GM12878 (cell line): ENCODE measurements at regions not wholly inside any gene's neighbourhood (a gene's known extent, or its start where the extent isn't known, plus 50 kb on each side); places are given as distances from the start of the nearest gene placed in this dataset.

ENCODE experiments used
- ATAC-seq: fragments of 200-7000 bp; cut with Tn5 transposase; 3 replicates; pipeline ENCODE4 v1.9.1; 2020; ENCODE audit warnings: mild to moderate bottlenecking, moderate library complexity
- BruUV-seq: library from RNA; stranded (reverse); fragments of 400-500 nt; replicated peaks from 2 replicates; lab custom pipeline; 2021; lab: Mats Ljungman, UMichigan
- CTCF ChIA-PET: fragments of 300-600 bp; sonication (Branson Sonifier 250); formaldehyde crosslinking; extraction: SDS; loops from one replicate; lab custom pipeline; 2021; ENCODE audit warnings: inconsistent platforms; lab: Yijun Ruan, JAX
- POLR2A ChIA-PET: fragments of 350-600 bp; formaldehyde crosslinking; extraction: SDS; loops from one replicate; lab custom pipeline; 2021; ENCODE audit warnings: inconsistent platforms; lab: Charles Lee
- RAD21 ChIA-PET: fragments of 300-600 bp; sonication (Branson Sonifier 250); formaldehyde crosslinking; loops from one replicate; lab custom pipeline; 2023; ENCODE audit warnings: antibody characterized with exemption; ENCODE audit not compliant: unreplicated experiment; lab: Charles Lee
- SMC1A ChIA-PET: fragments of 300-600 bp; sonication (Branson Sonifier 250); formaldehyde crosslinking; loops from one replicate; lab custom pipeline; 2023; ENCODE audit not compliant: unreplicated experiment, uncharacterized antibody; lab: Charles Lee
- DNase-seq: peaks from one replicate; pipeline ENCODE4 v3.0.0-alpha.2; 2011; ENCODE audit warnings: low read depth, low spot score
- FAIRE-seq: peaks from 3 replicates; lab custom pipeline; 2011; peaks lifted over from hg19 to GRCh38; lab: Jason Lieb, UNC
- H2AFZ ChIP-seq: 2 replicates; pipeline ENCODE4 v1.6.0; 2011; ENCODE audit warnings: low read depth, low read length, control low read depth; ENCODE audit not compliant: control insufficient read depth
- H3K27ac ChIP-seq: 2 replicates; pipeline ENCODE4 v1.5.1; 2011; ENCODE audit warnings: control low read depth; ENCODE audit not compliant: control insufficient read depth, insufficient read depth
- H3K27me3 ChIP-seq, 2 experiments: replicated peaks in 1 of 2; 2 replicates each; pipeline versions ENCODE4 v1.6.0 to v1.6.1; 2011; ENCODE audit warnings: low read length in 1 of 2; ENCODE audit not compliant: control insufficient read depth in 2 of 2, insufficient read depth in 2 of 2
- H3K36me3 ChIP-seq, 2 experiments: 2 replicates each; pipeline ENCODE4 v1.5.1; 2011; ENCODE audit warnings: low read length in 1 of 2; ENCODE audit not compliant: control insufficient read depth in 2 of 2, insufficient read depth in 2 of 2
- H3K4me1 ChIP-seq: 2 replicates; pipeline ENCODE4 v1.6.1; 2011; ENCODE audit warnings: mild to moderate bottlenecking, low read length, moderate library complexity, mixed read lengths; ENCODE audit not compliant: control insufficient read depth, insufficient read depth
- H3K4me2 ChIP-seq: 2 replicates; pipeline ENCODE4 v1.6.0; 2011; ENCODE audit warnings: control low read depth; ENCODE audit not compliant: control insufficient read depth, insufficient read depth
- H3K4me3 ChIP-seq: fragments of 200-600 bp; sonication (generic); 2 replicates; pipeline ENCODE4 v1.5.1; 2016
- H3K79me2 ChIP-seq: 2 replicates; pipeline ENCODE4 v1.6.0; 2011; ENCODE audit warnings: low read length; ENCODE audit not compliant: control insufficient read depth, insufficient read depth
- H3K9ac ChIP-seq: 2 replicates; pipeline ENCODE4 v1.8.0; 2011; ENCODE audit warnings: low read length, control low read depth, mixed read lengths; ENCODE audit not compliant: control insufficient read depth, insufficient read depth
- H3K9me3 ChIP-seq: replicated peaks from 3 replicates; pipeline ENCODE4 v1.5.1; 2011; ENCODE audit warnings: mild to moderate bottlenecking, low read length; ENCODE audit not compliant: control insufficient read depth, insufficient read depth
- H4K20me1 ChIP-seq: 2 replicates; pipeline ENCODE4 v1.6.0; 2011; ENCODE audit not compliant: control insufficient read depth, insufficient read depth
- CREB1 ChIP-seq: IDR thresholded peaks from 2 replicates; pipeline ENCODE4 v1.6.1; 2012; ENCODE audit warnings: low read depth, mild to moderate bottlenecking, inconsistent platforms
- CREM ChIP-seq: IDR thresholded peaks from 2 replicates; pipeline ENCODE4 v1.6.1; 2014; ENCODE audit warnings: antibody characterized with exemption, low read depth
- FOS ChIP-seq: IDR thresholded peaks from 3 replicates; pipeline ENCODE4 v1.6.1; 2011; ENCODE audit warnings: borderline replicate concordance; ENCODE audit not compliant: insufficient read length; ENCODE audit errors: extremely low read depth
- FOXK2 ChIP-seq: fragments of 450-650 bp; IDR thresholded peaks from 2 replicates; pipeline ENCODE4 v1.6.1; 2017; ENCODE audit warnings: mild to moderate bottlenecking, moderate library complexity
- HDAC2 ChIP-seq: fragments of 200-600 bp; sonication (generic); IDR thresholded peaks from 2 replicates; pipeline ENCODE4 v1.6.1; 2017
- NFXL1 ChIP-seq: fragments of 450-650 bp; IDR thresholded peaks from 2 replicates; pipeline ENCODE4 v1.6.1; 2017; ENCODE audit warnings: antibody characterized with exemption, mild to moderate bottlenecking, borderline replicate concordance
- RAD21 ChIP-seq: IDR thresholded peaks from 2 replicates; pipeline ENCODE4 v1.6.1; 2011; ENCODE audit warnings: mild to moderate bottlenecking, low read depth, low read length, moderate library complexity; ENCODE audit not compliant: insufficient read depth
- RAD51 ChIP-seq: fragments of 450-650 bp; IDR thresholded peaks from 2 replicates; pipeline ENCODE4 v1.6.1; 2016; ENCODE audit warnings: moderate library complexity, mild to moderate bottlenecking, inconsistent platforms
- RB1 ChIP-seq: fragments of 450-650 bp; formaldehyde crosslinking; IDR thresholded peaks from 2 replicates; pipeline ENCODE4 v1.6.1; 2017; ENCODE audit warnings: mild to moderate bottlenecking, borderline replicate concordance
- RUNX3 ChIP-seq: IDR thresholded peaks from 2 replicates; pipeline ENCODE4 v1.6.1; 2012; ENCODE audit warnings: low read length, inconsistent platforms
- SIX5 ChIP-seq: IDR thresholded peaks from 2 replicates; pipeline ENCODE4 v1.6.1; 2011; ENCODE audit warnings: mild to moderate bottlenecking, low read depth, low read length, moderate library complexity; ENCODE audit not compliant: severe bottlenecking
- SREBF1 ChIP-seq: IDR thresholded peaks from 2 replicates; pipeline ENCODE4 v1.6.1; 2012; ENCODE audit warnings: mild to moderate bottlenecking, low read length
- YBX1 ChIP-seq: fragments of 450-650 bp; IDR thresholded peaks from 2 replicates; pipeline ENCODE4 v1.6.1; 2016; ENCODE audit warnings: antibody characterized with exemption
- YY1 ChIP-seq: IDR thresholded peaks from 2 replicates; pipeline ENCODE4 v1.6.1; 2011; ENCODE audit warnings: low read depth, mild to moderate bottlenecking, low read length
- ZBED1 ChIP-seq: IDR thresholded peaks from 2 replicates; pipeline ENCODE4 v1.6.1; 2016; ENCODE audit warnings: borderline replicate concordance
- WGBS: methylation state at CpG from one replicate; pipeline ENCODE4 v1.1.6; 2016; ENCODE audit warnings: low lambda C conversion rate; ENCODE audit not compliant: insufficient replicate concordance, insufficient coverage; ENCODE audit errors: missing lambda C conversion rate; 5-methylcytosine and 5-hydroxymethylcytosine counted together
- in situ Hi-C: fragments of 300-500 bp; cut with MboI; formaldehyde crosslinking; loops from 9 replicates; pipeline ENCODE4 v1.14.3; 2018; ENCODE audit warnings: mixed read lengths
- intact Hi-C: fragments of 100-400 bp; cut with micrococcal nuclease; formaldehyde crosslinking; loops from one replicate; pipeline ENCODE4 v1.14.2; 2022; ENCODE audit not compliant: unreplicated experiment

DNA sequence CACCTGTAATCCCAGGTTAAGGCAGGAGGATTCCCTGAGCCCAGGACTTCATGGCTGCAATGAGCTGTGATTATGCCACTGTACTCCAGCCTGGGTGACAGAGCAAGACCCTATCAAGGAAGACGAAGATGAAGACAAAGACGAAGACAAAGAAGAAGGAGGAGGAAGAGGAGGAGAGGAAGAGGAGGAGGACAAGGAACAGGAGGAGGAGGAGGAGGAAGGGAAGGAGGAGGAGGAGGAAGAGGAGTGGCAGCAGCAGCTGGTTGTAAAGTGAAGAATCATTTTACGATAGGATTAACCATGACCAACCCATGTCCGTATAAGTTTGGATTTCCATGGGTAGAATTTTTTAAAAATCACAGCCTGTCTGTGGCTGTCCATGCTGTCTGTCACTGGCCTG, 316.8 kb upstream of the TNRC6C start:
- Histone ChIP-seq H3K9ac (no peak overlapping the region), H4K20me1 (no peaks in the 10 kb centered on the region), H3K9me3 (no peaks in the 10 kb centered on the region), H3K27me3 (peaks cover 6 to 8% of the 10 kb centered on the region in 2 experiments), H3K4me3 (no peak overlapping the region), H3K4me2 (no peak overlapping the region), H3K27ac (no peak overlapping the region), H3K4me1 (no peaks in the 10 kb centered on the region), H3K79me2 (no peaks in the 10 kb centered on the region), H3K36me3 (no peaks in the 10 kb centered on the region), H2AFZ (no peak overlapping the region)
- in situ Hi-C loops: no loop called here
- BruUV-seq: no TSS peak
- intact Hi-C loops: no loop called here
- RAD21 ChIA-PET: no interaction called here
- POLR2A ChIA-PET: no interaction called here
- no peak for DNase-seq
- no peak for ATAC-seq
- SMC1A ChIA-PET: no interaction called here
- no peak for FAIRE-seq
- CTCF ChIA-PET: no interaction called here
- 38% methylated on average over 4 of the region's 4 CpGs for WGBS
- no peak for TF ChIP-seq SREBF1
- TF ChIP-seq YY1: no peak
- TF ChIP-seq FOXK2: no peak
- TF ChIP-seq SIX5: no peak
- no peak for TF ChIP-seq RB1

DNA sequence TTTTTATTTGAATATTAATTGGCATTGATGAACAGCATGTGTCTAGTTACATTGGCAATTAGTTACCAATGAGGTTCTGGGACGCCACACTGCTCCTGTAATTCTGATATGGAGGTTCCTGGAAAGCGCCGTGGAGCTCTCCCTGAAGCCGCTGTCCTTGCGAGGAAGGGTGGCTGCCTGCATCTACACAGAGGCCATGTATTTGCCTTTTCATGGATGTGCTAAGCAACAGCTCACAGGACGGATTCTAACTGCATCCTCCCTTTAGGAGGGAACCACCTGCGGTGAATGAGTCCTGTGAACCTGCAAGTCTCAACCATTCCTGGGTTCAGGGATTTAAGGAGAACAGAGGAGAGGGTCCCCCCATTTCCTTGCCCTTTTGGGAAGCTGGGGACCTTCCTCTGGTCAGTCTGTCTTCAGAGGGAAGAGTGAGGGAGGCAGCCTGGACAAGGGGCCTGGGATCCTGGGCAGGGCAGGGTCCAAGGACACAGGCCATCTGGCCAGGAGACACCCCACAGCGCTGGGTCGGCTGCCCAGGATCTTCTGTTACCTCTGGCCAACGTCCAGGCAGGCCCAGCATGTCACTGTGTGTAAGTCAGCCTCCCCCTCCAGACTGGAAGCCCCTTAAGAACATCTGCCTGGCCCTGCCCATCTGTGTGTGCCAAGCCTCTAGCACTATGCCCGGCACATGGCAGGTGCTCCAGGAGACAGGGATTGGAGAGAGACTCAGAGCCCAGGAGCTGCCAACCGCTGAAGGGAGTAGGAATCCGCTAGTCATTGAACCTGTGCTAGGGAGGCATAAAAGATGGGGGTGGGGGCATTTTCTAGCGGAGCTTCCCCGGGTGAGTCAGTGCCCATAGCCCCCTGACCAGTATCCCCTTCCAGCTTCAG, 314.1 kb upstream of the TNRC6C start:
- SMC1A ChIA-PET: interaction anchor here (0.6 to 0.7 kb wide), 2 partner anchors 16 to 313 kb away, joined by 3 read pairs; no protein-coding TSS in a partner anchor
- POLR2A ChIA-PET: no interaction called here
- H3K36me3 ChIP-seq: no peaks in the 10 kb centered on the region
- no peaks in the 10 kb centered on the region for H3K79me2 ChIP-seq
- ATAC-seq: no peak
- no peak for FAIRE-seq
- H3K9ac ChIP-seq: no peak overlapping the region
- no peaks in the 10 kb centered on the region for H4K20me1 ChIP-seq
- WGBS: 31% methylated on average over 15 of the region's 15 CpGs
- H3K9me3 ChIP-seq: no peaks in the 10 kb centered on the region
- intact Hi-C loops (no loop called here), in situ Hi-C loops (no loop called here)
- no peak overlapping the region for H3K4me2 ChIP-seq
- H3K27me3 ChIP-seq: peaks cover 3 to 8% of the 10 kb centered on the region in 2 experiments
- RAD21 ChIA-PET: no interaction called here
- BruUV-seq: no TSS peak
- no peak for TF ChIP-seq CREB1
- TF ChIP-seq ZBED1: no peak
- TF ChIP-seq CREM: no peak
- TF ChIP-seq NFXL1: no peak
- TF ChIP-seq RAD21: no peak
- no peak for TF ChIP-seq FOS
- TF ChIP-seq RAD51: no peak
- TF ChIP-seq YBX1: no peak
- TF ChIP-seq HDAC2: no peak
- no peak for TF ChIP-seq RUNX3
- H3K4me3 ChIP-seq: no peak overlapping the region
- no peak for DNase-seq
- no peaks in the 10 kb centered on the region for H3K4me1 ChIP-seq
- no peak overlapping the region for H3K27ac ChIP-seq
- CTCF ChIA-PET: interaction anchor here (0.6 kb wide), 1 partner anchor 48 kb away, joined by 3 read pairs; no protein-coding TSS in a partner anchor
- H2AFZ ChIP-seq: no peak overlapping the region
